ENCODE measurements at regions not wholly inside any gene's neighbourhood (a gene's known extent, or its start where the extent isn't known, plus 50 kb on each side); places are given as distances from the start of the nearest gene placed in this dataset.

- in situ Hi-C loops (cut with HindIII; ENCODE audit: low sequenced_read_pairs), result no loop called here
- DNase-seq (ENCODE audit: low spot score), result no peak
These were observed 222.4 kb downstream of the CD83 start for GRCh38 chr6:14339711-14340584.

GRCh38 chr6:14344486-14344885, 226.9 kb downstream of the CD83 start:
- DNase-seq (ENCODE audit: low spot score), result no peak
- in situ Hi-C loops (cut with HindIII; ENCODE audit: low sequenced_read_pairs), result no loop called here

GRCh38 chr6:14348389-14348788, 230.8 kb downstream of the CD83 start:
- DNase-seq (ENCODE audit: low spot score), result no peak
- in situ Hi-C loops (cut with HindIII; ENCODE audit: low sequenced_read_pairs), result no loop called here

GRCh38 chr6:14349507-14349906, 231.9 kb downstream of the CD83 start:
- no peak for DNase-seq (ENCODE audit: low spot score)
- in situ Hi-C loops (cut with HindIII; ENCODE audit: low sequenced_read_pairs), result no loop called here

DNA sequence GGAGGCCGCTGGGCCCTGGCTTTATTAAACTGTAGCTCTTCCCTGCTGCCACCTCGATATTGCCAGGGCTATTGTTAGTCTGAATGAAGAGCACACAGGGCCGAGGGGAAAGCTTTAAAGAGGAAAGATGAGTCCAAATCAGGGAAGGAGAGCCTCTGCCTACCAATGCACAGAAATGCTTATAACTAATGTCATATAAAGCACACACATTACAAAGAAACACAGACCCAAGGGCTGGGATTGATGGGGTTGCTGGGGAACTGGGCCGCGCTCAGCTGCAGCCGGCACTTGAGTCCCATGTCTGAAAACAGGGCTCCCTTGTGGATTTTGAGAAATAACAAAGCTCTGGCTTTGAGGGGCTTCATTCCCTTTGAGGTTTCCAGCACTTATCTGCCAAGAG, 232.6 kb downstream of the CD83 start:
- no peak for DNase-seq (ENCODE audit: low spot score)
- in situ Hi-C loops (cut with HindIII; ENCODE audit: low sequenced_read_pairs), result no loop called here

GRCh38 chr6:14353281-14353680, 235.7 kb downstream of the CD83 start:
- DNase-seq (ENCODE audit: low spot score), result no peak
- in situ Hi-C loops (cut with HindIII; ENCODE audit: low sequenced_read_pairs), result no loop called here

- DNase-seq (ENCODE audit: low spot score), result no peak
- in situ Hi-C loops (cut with HindIII; ENCODE audit: low sequenced_read_pairs), result no loop called here
These were observed 236.2 kb downstream of the CD83 start for GRCh38 chr6:14353798-14354197.

DNA sequence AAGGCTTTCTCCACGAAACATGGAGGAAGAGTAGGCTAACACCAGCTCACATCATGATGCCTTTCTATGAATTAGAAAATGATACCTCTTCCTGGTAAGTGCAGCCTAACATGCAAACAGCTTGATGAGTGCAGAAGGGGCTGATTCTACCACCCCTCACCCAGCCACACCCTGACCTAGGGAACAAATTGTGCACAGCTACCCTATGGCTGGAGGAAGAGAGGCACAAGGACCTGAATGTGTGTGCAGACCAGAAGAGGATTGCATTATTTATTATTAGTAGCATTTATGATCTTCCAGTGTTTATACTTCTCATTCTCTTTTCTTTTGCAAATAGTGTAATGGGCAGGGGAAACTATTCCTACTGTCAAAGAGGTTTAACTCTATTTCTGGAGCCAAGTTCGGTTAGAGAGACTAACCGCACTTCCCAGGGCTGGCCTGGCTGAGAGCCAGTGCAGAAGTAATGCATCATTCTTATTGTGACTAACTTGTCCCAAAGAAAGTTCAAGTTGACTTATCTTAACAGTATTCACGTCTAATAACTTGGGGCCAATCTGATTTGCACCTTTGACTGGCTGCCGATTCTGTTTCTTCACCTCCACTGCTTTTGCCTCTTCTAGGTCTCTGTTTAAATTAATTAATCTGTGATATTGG, 237.5 kb downstream of the CD83 start:
- in situ Hi-C loops (cut with HindIII; ENCODE audit: low sequenced_read_pairs), result no loop called here
- no peak for DNase-seq (ENCODE audit: low spot score)

DNA sequence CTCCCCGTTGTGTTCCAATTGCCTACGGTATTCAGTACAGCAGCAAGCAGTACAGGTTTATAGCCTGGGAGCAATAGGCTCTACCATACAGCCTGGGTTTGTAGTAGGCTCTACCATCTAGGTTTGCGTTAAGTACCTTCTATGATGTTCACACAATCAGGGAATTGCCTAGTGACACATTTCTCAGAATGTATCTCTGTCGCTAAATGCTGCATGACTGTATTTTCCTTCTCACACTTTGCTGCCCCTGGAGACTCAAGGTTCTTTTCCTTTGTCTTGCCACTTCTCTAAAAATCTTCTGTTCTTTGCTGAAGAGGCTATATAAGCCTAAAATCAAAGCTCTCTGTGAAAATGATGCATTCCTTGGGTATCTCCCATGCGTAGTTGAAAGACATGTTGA, 241.9 kb downstream of the CD83 start:
- no peak for DNase-seq (ENCODE audit: low spot score)
- in situ Hi-C loops (cut with HindIII; ENCODE audit: low sequenced_read_pairs), result no loop called here

- no peak for DNase-seq (ENCODE audit: low spot score)
- in situ Hi-C loops (cut with HindIII; ENCODE audit: low sequenced_read_pairs), result no loop called here
These were observed 243.0 kb downstream of the CD83 start for GRCh38 chr6:14360565-14360964.

- in situ Hi-C loops (cut with HindIII; ENCODE audit: low sequenced_read_pairs), result no loop called here
- peak; percentile 59 for DNase-seq (ENCODE audit: low spot score)
These were observed 243.7 kb downstream of the CD83 start for GRCh38 chr6:14361297-14361696.

- in situ Hi-C loops (cut with HindIII; ENCODE audit: low sequenced_read_pairs), result no loop called here
- DNase-seq (ENCODE audit: low spot score), result no peak
These were observed 244.5 kb downstream of the CD83 start for GRCh38 chr6:14361956-14362587.

DNA sequence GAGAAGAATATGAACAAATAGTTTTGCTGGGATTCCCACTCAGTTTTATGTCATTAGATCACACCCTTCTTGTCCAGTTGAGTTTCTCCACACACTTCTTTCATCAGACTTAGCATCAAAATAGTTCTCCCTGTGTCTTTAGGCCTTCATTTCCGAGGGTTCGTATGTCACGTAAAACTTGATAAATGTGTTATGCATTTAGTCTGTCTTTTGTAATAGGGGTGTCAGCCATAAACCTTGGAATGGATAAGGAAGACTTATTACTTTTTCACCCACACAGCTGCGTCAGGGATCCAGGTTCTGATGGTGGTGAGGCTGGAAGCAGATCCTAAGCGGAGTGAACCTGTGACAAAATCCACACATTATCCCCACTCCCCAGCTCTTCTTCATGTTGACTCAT, 246.8 kb downstream of the CD83 start:
- in situ Hi-C loops (cut with HindIII; ENCODE audit: low sequenced_read_pairs), result no loop called here
- no peak for DNase-seq (ENCODE audit: low spot score)

DNA sequence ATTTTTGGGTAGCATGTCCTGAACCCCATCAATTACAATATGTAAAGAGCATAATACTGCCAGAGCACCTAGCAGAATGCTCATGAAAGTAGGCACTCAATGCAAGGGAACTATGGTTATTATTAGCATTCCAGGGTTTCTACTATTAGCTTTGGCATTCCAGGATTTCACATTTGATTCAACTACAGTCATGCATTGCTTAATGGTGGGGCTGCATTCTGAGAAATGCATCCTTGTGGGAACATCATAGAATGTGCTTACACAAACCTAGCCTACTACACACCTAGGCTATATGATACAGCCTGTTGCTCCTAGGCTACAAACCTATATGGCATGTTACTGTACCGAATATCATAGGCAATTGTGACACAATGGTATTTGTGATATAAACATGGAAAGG, 247.8 kb downstream of the CD83 start:
- DNase-seq (ENCODE audit: low spot score), result no peak
- in situ Hi-C loops (cut with HindIII; ENCODE audit: low sequenced_read_pairs), result no loop called here

GRCh38 chr6:14366315-14366714, 248.7 kb downstream of the CD83 start:
- in situ Hi-C loops (cut with HindIII; ENCODE audit: low sequenced_read_pairs), result no loop called here
- no peak for DNase-seq (ENCODE audit: low spot score)

- in situ Hi-C loops (cut with HindIII; ENCODE audit: low sequenced_read_pairs), result no loop called here
- DNase-seq (ENCODE audit: low spot score), result no peak
These were observed 249.3 kb downstream of the CD83 start for GRCh38 chr6:14366872-14367271.

DNA sequence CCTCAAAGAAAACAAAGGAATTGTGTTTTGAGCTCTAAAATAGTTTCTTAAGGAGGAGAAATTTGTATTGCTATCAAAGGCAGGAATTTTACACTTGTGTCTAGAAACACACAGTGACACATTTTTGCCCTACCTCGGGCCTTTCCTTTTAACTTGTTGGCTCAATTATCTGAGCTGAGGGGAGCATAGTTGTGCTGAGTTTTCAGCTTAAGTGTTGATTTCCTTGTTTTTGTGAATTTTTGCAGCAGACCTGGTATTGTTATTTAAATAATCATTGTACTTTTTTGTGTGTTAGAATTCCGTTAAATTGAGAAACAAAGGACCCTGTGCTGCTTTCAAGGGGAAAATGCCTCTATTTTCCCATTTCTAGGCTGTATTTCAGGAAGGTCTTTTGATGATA, 249.7 kb downstream of the CD83 start:
- in situ Hi-C loops (cut with HindIII; ENCODE audit: low sequenced_read_pairs), result no loop called here
- DNase-seq (ENCODE audit: low spot score), result no peak

DNA sequence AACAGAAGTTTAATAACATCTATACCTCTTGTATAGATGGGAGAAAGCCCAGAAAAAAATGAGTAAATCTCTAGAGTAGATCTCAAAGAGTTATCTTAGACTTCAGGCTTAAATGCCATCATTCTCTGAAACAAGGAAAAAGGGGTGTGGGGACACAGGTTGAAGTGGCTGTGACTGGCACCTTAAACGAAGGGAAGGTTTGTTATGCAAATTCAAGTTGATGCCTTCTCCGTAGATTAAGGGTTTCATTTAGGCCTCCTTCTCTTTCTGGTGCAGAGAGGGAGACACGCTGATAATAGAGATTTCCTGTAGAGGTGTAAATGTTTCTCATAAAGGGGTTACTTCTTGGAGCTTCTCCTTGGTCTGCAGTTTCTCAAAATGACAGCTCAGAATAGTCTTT, 252.1 kb downstream of the CD83 start:
- in situ Hi-C loops (cut with HindIII; ENCODE audit: low sequenced_read_pairs), result no loop called here
- no peak for DNase-seq (ENCODE audit: low spot score)

DNA sequence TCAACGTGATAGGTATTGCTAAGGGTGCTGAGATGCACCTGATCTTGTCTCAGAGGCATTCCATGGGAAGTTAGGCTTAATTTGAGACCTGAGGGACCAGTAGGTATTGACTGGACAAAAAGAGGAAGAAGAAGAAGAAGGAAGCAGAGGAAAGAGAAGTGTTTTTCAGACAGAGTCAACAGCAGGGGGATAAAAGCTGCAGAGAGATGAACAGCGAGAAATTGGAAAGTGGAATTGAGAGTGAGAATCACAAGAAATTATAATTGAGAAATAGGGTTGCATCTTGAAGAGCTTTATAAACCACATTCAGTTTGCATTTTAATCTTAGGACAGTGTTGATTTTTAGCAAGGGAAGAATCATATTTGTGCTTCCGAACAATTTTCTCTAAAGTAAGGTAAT, 254.0 kb downstream of the CD83 start:
- no peak for DNase-seq (ENCODE audit: low spot score)

DNA sequence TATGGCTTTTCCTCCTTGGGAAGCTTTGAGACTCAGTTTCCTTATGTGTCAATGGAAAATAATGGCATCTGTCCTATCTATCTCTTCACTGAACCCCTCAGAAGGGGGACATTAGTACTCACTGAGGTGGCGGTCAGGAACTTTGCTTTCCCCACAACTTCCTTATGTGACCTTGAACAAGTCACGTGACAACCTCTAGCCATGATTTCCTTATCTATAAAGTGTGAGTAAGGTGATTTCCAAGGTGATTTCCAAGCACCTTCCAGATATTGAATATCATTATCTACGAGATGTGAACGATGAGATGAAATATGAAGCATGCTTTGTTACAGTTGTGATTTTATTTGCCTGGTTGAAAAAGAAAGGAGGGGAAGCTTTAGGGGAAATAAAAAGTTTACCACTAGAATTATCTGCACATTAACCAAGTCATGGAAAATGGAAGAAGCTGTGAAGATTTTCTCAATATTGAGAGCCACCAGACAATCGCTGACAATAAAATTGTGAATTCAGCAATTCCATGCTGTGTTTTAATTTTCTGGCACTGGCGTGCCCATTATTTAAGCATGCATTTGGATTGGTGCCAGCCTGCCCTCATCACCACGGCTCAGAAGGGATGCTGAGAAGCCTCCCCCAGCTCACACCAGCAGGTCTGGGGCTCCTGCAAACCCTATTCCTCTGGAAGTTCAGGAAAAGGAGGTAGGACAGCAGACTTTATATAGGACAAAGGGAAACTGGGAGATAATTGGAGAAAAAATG, 255.3 kb downstream of the CD83 start:
- DNase-seq (ENCODE audit: low spot score), result no peak
- in situ Hi-C loops (cut with HindIII; ENCODE audit: low sequenced_read_pairs), result no loop called here

More for the DNA sequence above, 254.0 kb downstream of the CD83 start:
- in situ Hi-C loops (cut with HindIII; ENCODE audit: low sequenced_read_pairs), result no loop called here
